Neuron (in vitro differentiated cells): ENCODE measurements at regions not wholly inside any gene's neighbourhood (a gene's known extent, or its start where the extent isn't known, plus 50 kb on each side); places are given as distances from the start of the nearest gene placed in this dataset.

Experiments used
- H2AFZ ChIP-seq: one replicate; pipeline ENCODE4 v1.6.1; 2013; ENCODE audit warnings: low read depth, mild to moderate bottlenecking, inconsistent platforms, low read length, moderate library complexity
- H3K27me3 ChIP-seq: one replicate; pipeline ENCODE4 v1.6.1; 2013; ENCODE audit warnings: low read length; ENCODE audit not compliant: insufficient read depth
- H3K36me3 ChIP-seq: one replicate; pipeline ENCODE4 v1.6.1; 2013; ENCODE audit warnings: low read length; ENCODE audit not compliant: insufficient read depth
- H3K4me1 ChIP-seq: one replicate; pipeline ENCODE4 v1.6.1; 2013; ENCODE audit warnings: low read length; ENCODE audit not compliant: insufficient read depth
- H3K4me3 ChIP-seq: 2 replicates; pipeline ENCODE4 v1.5.1; 2013; ENCODE audit warnings: mild to moderate bottlenecking, low read length, moderate library complexity
- H3K9me3 ChIP-seq: one replicate; pipeline ENCODE4 v1.6.1; 2013; ENCODE audit warnings: low read length

DNA sequence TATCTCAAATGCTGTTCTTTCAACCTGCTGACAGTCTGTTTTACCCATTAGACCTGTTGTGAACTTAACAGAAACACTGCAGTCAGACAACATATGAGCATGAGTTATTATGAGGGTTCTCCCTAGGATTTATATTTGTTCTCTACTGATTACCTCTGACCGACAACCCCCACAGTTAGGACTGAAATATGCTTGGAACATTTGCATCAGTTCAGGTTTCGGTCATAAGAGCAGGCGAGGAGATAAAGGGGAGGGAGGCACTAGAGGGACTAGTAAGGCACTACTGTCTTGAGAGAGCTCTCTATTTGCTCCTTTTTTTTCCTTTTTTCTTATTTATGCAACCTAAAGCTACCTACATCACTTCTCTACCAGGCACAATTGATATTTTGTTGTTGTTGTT, 133.2 kb upstream of the REG3G start:
- no peaks in the 10 kb centered on the region for H3K9me3 ChIP-seq

DNA sequence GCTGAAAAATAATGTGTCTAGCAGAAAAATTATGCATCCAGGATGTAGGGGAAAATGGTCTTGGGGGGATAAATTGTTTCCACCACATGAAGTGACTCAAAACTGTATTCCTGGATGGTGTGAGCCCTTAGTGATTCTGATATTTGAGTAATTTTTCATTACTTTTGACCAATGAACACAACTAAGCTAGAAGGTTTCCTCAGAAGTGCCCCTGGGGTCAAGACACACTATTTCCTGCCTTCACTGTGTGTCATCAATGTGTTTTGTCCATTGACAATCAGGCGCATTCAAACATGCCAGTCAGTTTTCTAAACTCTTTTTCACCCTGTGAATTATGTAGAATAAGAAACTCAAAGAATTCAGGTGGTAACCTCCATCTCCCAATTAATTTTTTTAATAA, 130.5 kb upstream of the REG3G start:
- H2AFZ ChIP-seq = no peak overlapping the region
- no peaks in the 10 kb centered on the region for H3K36me3 ChIP-seq
- H3K4me1 ChIP-seq = no peaks in the 10 kb centered on the region
- H3K4me3 ChIP-seq = no peak overlapping the region
- no peaks in the 10 kb centered on the region for H3K27me3 ChIP-seq
- H3K9me3 ChIP-seq = no peaks in the 10 kb centered on the region

More for the DNA sequence above, 133.2 kb upstream of the REG3G start:
- Histone ChIP-seq H3K4me3 (no peak overlapping the region), H3K4me1 (no peaks in the 10 kb centered on the region), H3K36me3 (no peaks in the 10 kb centered on the region), H3K27me3 (no peaks in the 10 kb centered on the region), H2AFZ (no peak overlapping the region)

DNA sequence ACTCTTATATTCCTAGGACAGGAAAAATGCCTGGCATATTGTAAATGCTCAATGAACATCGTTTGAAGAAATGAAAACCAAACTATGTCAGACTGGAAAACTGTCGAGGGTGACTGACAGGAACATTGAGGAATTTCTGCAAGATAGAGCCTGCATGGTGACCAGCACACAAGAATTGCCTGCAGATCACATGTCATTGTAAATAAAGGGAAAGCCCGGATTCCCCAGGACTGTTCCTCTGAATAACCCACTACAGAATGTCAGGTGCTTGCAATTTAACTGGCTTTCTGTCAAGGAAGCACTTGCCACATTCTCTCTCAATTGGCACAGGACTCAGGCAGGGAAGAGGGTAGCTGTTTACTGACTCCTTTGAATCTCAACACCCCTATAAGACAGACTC, 129.0 kb upstream of the REG3G start:
- Histone ChIP-seq H3K4me3 (no peak overlapping the region), H3K36me3 (no peaks in the 10 kb centered on the region), H3K4me1 (no peaks in the 10 kb centered on the region), H2AFZ (no peak overlapping the region), H3K9me3 (no peaks in the 10 kb centered on the region), H3K27me3 (no peaks in the 10 kb centered on the region)

DNA sequence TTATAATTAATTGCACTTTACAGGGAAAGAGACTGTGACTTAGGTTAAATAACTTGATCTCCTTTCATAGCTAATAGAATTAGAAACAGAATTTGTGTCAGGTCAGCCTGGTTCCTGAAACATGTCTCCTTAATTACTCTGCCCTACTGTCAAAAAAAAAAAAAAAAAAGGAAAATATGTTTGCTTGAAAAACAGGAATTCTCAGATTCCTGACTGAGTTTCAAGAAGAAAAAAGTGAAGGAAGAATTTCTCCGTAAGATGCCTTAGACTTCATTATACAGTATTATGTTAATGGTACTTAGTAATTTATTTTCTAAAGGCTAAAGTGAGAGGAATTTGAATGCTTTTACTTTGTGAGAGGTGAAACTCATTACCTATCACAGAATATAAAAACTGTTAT, 118.4 kb upstream of the REG3G start:
- H3K36me3 ChIP-seq = no peaks in the 10 kb centered on the region
- no peaks in the 10 kb centered on the region for H3K9me3 ChIP-seq
- no peaks in the 10 kb centered on the region for H3K27me3 ChIP-seq
- no peak overlapping the region for H2AFZ ChIP-seq
- H3K4me1 ChIP-seq = no peaks in the 10 kb centered on the region
- no peak overlapping the region for H3K4me3 ChIP-seq

DNA sequence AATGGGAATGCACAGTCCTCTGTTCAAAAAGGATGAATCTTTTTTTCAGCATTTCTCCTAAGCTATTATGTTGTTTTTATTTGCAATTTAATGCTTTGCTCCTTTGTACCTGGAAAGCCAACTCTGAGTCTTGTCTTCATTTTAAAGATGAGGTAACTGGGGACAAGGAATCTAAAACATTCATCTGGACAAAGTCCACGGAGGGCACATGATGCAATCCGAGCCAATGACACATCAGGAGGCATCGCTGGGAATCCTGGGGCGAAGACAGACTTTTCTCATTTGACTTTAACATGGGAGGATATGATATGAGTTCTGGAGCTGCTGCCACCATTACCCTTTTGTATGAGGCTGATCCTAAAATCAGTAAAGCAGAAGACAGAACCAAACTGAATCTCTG, 116.5 kb upstream of the REG3G start:
- no peaks in the 10 kb centered on the region for H3K4me1 ChIP-seq
- no peak overlapping the region for H2AFZ ChIP-seq
- H3K4me3 ChIP-seq = no peak overlapping the region
- H3K36me3 ChIP-seq = no peaks in the 10 kb centered on the region
- H3K27me3 ChIP-seq = no peaks in the 10 kb centered on the region
- H3K9me3 ChIP-seq = no peaks in the 10 kb centered on the region

DNA sequence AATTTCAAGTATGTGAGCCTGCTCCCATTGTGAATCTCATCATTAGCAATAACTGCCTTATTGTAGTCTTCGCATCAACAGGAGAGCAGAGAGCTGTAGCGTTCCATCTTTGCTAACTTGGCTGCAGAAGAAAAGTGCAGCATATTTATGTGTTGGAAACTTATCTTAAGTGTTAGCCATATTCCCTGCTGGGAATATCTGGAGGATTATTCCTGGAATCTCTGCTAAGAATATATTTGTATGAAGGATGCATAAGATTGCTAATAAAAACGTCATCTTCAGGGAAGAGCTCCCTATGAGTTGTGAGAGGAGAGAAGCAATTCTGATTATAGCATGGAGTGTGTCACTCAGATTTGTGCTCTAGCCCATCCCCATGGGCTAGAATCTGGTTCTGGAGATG, 115.1 kb upstream of the REG3G start:
- H3K27me3 ChIP-seq = no peaks in the 10 kb centered on the region
- no peaks in the 10 kb centered on the region for H3K9me3 ChIP-seq
- no peak overlapping the region for H3K4me3 ChIP-seq
- no peaks in the 10 kb centered on the region for H3K4me1 ChIP-seq
- no peak overlapping the region for H2AFZ ChIP-seq
- no peaks in the 10 kb centered on the region for H3K36me3 ChIP-seq

DNA sequence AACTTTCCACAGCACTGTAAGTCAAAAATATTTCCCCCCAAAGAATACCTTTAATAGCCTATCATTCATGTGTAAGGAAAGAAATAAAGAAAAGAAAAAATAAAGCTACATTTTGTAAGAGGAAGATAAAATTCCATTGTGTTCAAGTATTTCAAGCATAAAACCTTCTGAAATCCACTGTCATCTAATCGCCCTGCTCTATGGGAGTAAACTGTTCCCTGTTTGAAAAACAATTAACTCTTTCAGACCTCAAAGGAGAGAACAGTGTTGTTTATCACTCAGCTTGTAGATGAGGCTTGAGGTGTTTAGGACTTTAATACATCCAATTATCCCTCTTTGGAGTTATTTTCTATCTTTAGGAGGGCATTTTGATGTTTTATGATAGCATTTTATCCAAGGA, 112.2 kb upstream of the REG3G start:
- H3K27me3 ChIP-seq = no peaks in the 10 kb centered on the region
- H3K9me3 ChIP-seq = no peaks in the 10 kb centered on the region
- no peak overlapping the region for H2AFZ ChIP-seq
- no peaks in the 10 kb centered on the region for H3K36me3 ChIP-seq
- H3K4me3 ChIP-seq = no peak overlapping the region
- no peaks in the 10 kb centered on the region for H3K4me1 ChIP-seq

DNA sequence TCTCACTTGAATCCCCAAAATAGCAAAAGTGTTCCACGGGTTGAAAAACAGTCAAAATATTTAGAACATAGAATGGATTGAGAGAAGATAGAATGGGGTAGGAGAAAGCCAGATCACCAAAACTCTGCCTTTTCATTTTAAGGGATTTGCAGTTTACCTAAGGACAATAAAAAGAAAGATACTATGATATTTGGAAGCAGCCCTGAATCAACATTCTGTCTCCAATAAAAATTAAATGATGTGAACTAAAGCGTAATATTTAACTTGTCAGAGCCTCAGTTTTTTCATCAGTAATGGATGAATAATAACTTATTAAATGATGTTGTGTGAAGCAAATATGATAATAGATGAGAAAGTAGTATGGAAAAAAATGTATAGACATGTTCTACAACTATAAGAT, 100.2 kb upstream of the REG3G start:
- Histone ChIP-seq H3K4me3 (no peak overlapping the region), H3K27me3 (no peaks in the 10 kb centered on the region), H2AFZ (no peak overlapping the region), H3K4me1 (no peaks in the 10 kb centered on the region), H3K36me3 (no peaks in the 10 kb centered on the region), H3K9me3 (no peaks in the 10 kb centered on the region)

DNA sequence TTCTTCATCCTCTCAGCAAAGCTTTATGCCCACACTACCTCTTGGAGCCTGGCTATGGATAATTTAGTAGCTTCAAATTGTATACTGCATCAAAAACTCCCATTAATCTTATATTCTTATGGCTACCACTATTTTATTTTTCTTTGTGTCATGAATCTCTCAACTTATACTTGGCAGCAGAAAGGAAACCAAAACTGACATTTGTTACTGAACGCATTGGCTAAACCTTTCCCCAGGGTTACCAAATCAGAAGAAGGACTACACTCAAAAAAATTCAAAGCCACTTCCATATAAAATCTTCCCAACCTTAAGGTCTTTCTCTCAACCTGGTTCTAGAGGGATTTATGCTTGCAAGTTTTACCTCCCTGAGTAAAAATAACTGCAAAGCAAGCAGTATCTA, 97.0 kb upstream of the REG3G start:
- Histone ChIP-seq H3K27me3 (no peaks in the 10 kb centered on the region), H3K9me3 (no peaks in the 10 kb centered on the region), H3K36me3 (no peaks in the 10 kb centered on the region), H3K4me1 (no peaks in the 10 kb centered on the region), H2AFZ (no peak overlapping the region), H3K4me3 (no peak overlapping the region)

DNA sequence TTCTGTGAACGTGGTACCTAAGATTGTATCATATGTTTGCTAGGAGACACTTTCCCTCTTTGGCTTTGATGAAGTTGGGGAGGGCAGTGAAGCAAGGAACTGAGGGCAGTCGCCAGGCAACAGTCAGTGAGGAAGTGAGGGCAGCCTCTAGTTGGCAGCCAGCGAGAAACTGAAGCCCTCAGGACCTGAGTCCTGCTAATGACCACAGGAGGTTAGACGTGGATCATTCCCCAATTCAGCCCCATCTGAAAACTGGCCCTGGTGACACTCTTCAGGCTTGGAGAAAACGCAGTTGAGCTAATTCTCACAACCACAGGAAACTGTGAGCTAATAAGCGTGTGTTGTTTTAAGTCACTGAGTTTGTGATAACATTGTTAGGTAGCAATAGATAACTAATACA, 84.5 kb upstream of the REG3G start:
- H3K4me1 ChIP-seq = no peaks in the 10 kb centered on the region
- no peaks in the 10 kb centered on the region for H3K27me3 ChIP-seq
- no peak overlapping the region for H3K4me3 ChIP-seq
- no peaks in the 10 kb centered on the region for H3K36me3 ChIP-seq
- H3K9me3 ChIP-seq = no peaks in the 10 kb centered on the region
- no peak overlapping the region for H2AFZ ChIP-seq

DNA sequence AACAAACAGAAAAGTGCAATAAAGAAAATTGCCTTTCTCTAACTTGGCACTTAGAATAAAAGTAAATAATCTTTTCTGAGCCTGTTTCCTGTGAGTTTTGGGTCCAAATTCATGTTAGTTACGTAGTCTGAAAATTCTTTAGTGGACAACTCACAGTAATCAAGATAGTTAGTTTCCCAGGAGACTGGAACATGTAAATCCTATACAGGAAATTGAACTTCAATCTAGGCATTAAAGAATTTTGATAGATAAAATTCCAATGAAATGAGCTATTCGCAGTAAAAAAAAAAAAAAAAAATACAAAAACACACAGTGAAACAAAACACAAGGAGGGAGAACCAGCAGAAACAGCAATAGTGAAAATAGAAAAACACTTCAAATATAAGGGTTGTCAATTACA, 83.8 kb upstream of the REG3G start:
- H2AFZ ChIP-seq = no peak overlapping the region
- H3K27me3 ChIP-seq = no peaks in the 10 kb centered on the region
- no peaks in the 10 kb centered on the region for H3K4me1 ChIP-seq
- no peaks in the 10 kb centered on the region for H3K9me3 ChIP-seq
- H3K36me3 ChIP-seq = no peaks in the 10 kb centered on the region
- no peak overlapping the region for H3K4me3 ChIP-seq

DNA sequence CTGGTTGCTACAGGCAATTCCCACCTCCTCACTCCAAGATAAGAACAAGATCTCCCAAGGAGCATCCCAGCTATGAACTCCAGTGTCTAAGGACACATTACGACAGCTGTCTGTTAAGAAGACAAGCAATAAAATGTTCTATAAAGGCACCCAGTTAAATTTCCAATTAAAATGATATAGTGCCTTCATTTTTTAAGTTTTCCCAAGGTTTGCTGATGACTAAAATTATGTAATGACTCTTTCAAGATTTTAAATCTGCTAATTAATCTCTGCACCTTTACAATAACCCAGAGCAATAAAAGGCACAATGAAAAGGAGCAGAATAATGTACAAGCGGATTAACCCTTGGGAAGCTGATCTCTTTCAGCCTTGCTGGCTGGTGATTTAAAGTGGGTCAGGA, 61.6 kb upstream of the REG3G start:
- no peak overlapping the region for H2AFZ ChIP-seq
- H3K36me3 ChIP-seq = no peaks in the 10 kb centered on the region
- H3K27me3 ChIP-seq = no peaks in the 10 kb centered on the region
- no peaks in the 10 kb centered on the region for H3K4me1 ChIP-seq
- H3K4me3 ChIP-seq = no peak overlapping the region
- H3K9me3 ChIP-seq = no peaks in the 10 kb centered on the region

DNA sequence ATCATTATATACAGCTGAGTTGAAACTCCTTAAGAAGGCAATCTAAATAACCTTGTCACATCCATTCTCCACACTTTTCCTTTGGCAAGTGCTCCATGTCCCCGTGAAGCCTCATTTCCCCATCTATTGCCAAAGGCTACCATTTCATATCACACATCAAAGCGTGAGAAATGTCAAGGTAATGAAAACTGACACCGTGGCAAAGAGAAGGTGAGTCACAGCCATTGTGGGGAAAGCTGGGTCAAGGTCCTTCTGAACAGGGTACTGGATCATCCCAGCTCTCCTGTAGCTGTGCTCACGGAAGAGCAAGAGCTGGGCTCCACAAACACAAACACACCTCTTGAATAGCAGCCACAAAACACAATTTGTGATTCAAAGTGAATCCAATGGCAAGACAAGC, 58.2 kb upstream of the REG3G start:
- Histone ChIP-seq H3K4me1 (no peaks in the 10 kb centered on the region), H2AFZ (no peak overlapping the region), H3K36me3 (no peaks in the 10 kb centered on the region), H3K9me3 (no peaks in the 10 kb centered on the region), H3K4me3 (no peak overlapping the region), H3K27me3 (no peaks in the 10 kb centered on the region)

DNA sequence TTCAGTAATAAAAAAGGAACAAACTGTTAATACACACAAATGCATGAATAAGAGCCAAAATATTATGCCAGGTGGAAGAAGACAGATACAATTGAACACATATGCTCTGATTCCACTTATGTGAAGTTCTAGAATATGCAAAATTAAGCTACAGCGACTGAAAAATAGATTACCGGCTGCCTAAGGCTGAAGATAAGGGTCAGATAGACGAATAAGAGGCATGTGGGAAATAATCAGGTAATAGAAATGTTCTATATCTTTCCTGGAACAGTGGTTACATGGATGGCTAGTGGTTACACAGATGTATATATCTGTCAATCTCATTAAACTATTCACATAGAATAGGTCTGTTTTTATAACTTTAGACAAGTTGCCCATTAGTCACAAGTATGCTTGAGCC, 51.9 kb upstream of the REG3G start:
- H3K36me3 ChIP-seq = no peaks in the 10 kb centered on the region
- no peaks in the 10 kb centered on the region for H3K9me3 ChIP-seq
- no peak overlapping the region for H2AFZ ChIP-seq
- no peaks in the 10 kb centered on the region for H3K4me1 ChIP-seq
- H3K27me3 ChIP-seq = no peaks in the 10 kb centered on the region
- H3K4me3 ChIP-seq = no peak overlapping the region
